HG03520 (cell line): ENCODE measurements at regions not wholly inside any gene's neighbourhood (a gene's known extent, or its start where the extent isn't known, plus 50 kb on each side); places are given as distances from the start of the nearest gene placed in this dataset.

Source experiments
- ATAC-seq: cut with Tn5 transposase; IDR thresholded peaks from one replicate; pipeline ENCODE4 v1.9.1; 2021; ENCODE audit warnings: mild to moderate bottlenecking, moderate library complexity; ENCODE audit not compliant: unreplicated experiment

GRCh38 chr5:3811116-3811515 lies 215.5 kb downstream of the IRX1 start:
- no peak for ATAC-seq

GRCh38 chr5:3818624-3819023 lies 223.0 kb downstream of the IRX1 start:
- ATAC-seq = no peak

GRCh38 chr5:3825531-3826451 lies 230.2 kb downstream of the IRX1 start:
- no peak for ATAC-seq

GRCh38 chr5:3827624-3828023 lies 232.0 kb downstream of the IRX1 start:
- no peak for ATAC-seq

- no peak for ATAC-seq
Measured at GRCh38 chr5:3828761-3829160, 233.1 kb downstream of the IRX1 start.

GRCh38 chr5:3833566-3833965 lies 237.9 kb downstream of the IRX1 start:
- ATAC-seq = no peak

GRCh38 chr5:3835811-3836210 lies 240.2 kb downstream of the IRX1 start:
- no peak for ATAC-seq

GRCh38 chr5:3836528-3836927 lies 240.9 kb downstream of the IRX1 start:
- ATAC-seq = no peak

GRCh38 chr5:3837506-3837905 lies 241.9 kb downstream of the IRX1 start:
- ATAC-seq = no peak

- ATAC-seq = no peak
Measured at GRCh38 chr5:3839151-3839550, 243.5 kb downstream of the IRX1 start.

GRCh38 chr5:3842591-3842990 lies 247.0 kb downstream of the IRX1 start:
- ATAC-seq = no peak

- no peak for ATAC-seq
Measured at GRCh38 chr5:3843706-3844105, 248.1 kb downstream of the IRX1 start.

- ATAC-seq = no peak
Measured at GRCh38 chr5:3844266-3844665, 248.6 kb downstream of the IRX1 start.

GRCh38 chr5:3845230-3845629 lies 249.6 kb downstream of the IRX1 start:
- ATAC-seq = no peak

GRCh38 chr5:3852161-3852916 lies 256.7 kb downstream of the IRX1 start:
- ATAC-seq = no peak

- ATAC-seq = no peak
Measured at GRCh38 chr5:3853362-3853761, 257.7 kb downstream of the IRX1 start.

- no peak for ATAC-seq
Measured at GRCh38 chr5:3854188-3854821, 258.7 kb downstream of the IRX1 start.

GRCh38 chr5:3856036-3856435 lies 260.4 kb downstream of the IRX1 start:
- ATAC-seq = no peak

GRCh38 chr5:3858524-3858923 lies 262.9 kb downstream of the IRX1 start:
- ATAC-seq = no peak

- no peak for ATAC-seq
Measured at GRCh38 chr5:3862906-3863305, 267.3 kb downstream of the IRX1 start.

GRCh38 chr5:3875144-3875543 lies 279.5 kb downstream of the IRX1 start:
- no peak for ATAC-seq

GRCh38 chr5:3878267-3878666 lies 282.6 kb downstream of the IRX1 start:
- ATAC-seq = no peak
